Esophagus squamous epithelium (tissue), 5 donors: ENCODE measurements at regions not wholly inside any gene's neighbourhood (a gene's known extent, or its start where the extent isn't known, plus 50 kb on each side); places are given as distances from the start of the nearest gene placed in this dataset.

Source experiments
- DNase-seq: peaks from one replicate; lab custom pipeline; 2025; lab: John Stamatoyannopoulos, UW
- H3K27ac ChIP-seq, 4 donors: fragments of 200-600 bp; sonication (generic); one replicate each; pipeline ENCODE4 v1.5.1; 2016 to 2019; ENCODE audit warnings: mild to moderate bottlenecking in 1 of 4
- H3K27me3 ChIP-seq, 4 donors: fragments of 200-600 bp; sonication (generic); 1 replicate in 3 of 4; 2 replicates in 1 of 4; pipeline versions ENCODE4 v1.5.1 to v1.6.0; 2017 to 2021; ENCODE audit warnings: antibody characterized with exemption in 1 of 4
- H3K36me3 ChIP-seq, 3 donors: fragments of 200-600 bp; sonication (generic); one replicate each; pipeline ENCODE4 v1.5.1; 2016 to 2019
- H3K4me1 ChIP-seq, 3 donors: fragments of 200-600 bp; sonication (generic); one replicate each; pipeline ENCODE4 v1.5.1; 2017 to 2019
- H3K4me3 ChIP-seq, 4 donors: fragments of 200-600 bp; sonication (generic); 1 replicate in 3 of 4; 2 replicates in 1 of 4; pipeline ENCODE4 v1.5.1; 2016 to 2019; ENCODE audit warnings: mild to moderate bottlenecking in 2 of 4, moderate library complexity in 1 of 4
- H3K9me3 ChIP-seq, 3 donors: fragments of 200-600 bp; sonication (generic); one replicate each; pipeline ENCODE4 v1.5.1; 2016 to 2019
- POLR2A ChIP-seq, 4 donors: fragments of 450-650 bp; IDR thresholded peaks; one replicate each; pipeline ENCODE4 v1.6.1; 2017; ENCODE audit warnings: antibody characterized with exemption in 4 of 4, mild to moderate bottlenecking in 4 of 4, moderate library complexity in 3 of 4
- WGBS, 2 donors: methylation state at CpG; one replicate each; pipeline ENCODE4 v1.1.5; 2018; 5-methylcytosine and 5-hydroxymethylcytosine counted together
- intact Hi-C: fragments of 100-400 bp; cut with DNase I; formaldehyde crosslinking; loops from one replicate; pipeline ENCODE4 v1.15.0; 2022
- TF ChIP-seq, protein P1 (sequence below), 6 experiments: fragments of 450-650 bp in 4 of 6; fragments of 200-600 bp in 2 of 6; sonication (generic) in 2 of 6; IDR thresholded peaks; one replicate each; pipeline ENCODE4 v1.5.1; 2016 to 2019; ENCODE audit warnings: antibody characterized with exemption in 6 of 6, mild to moderate bottlenecking in 4 of 6, moderate library complexity in 4 of 6
- donor health status: DM: yes; HTN: yes; CAD: no.

DNA sequence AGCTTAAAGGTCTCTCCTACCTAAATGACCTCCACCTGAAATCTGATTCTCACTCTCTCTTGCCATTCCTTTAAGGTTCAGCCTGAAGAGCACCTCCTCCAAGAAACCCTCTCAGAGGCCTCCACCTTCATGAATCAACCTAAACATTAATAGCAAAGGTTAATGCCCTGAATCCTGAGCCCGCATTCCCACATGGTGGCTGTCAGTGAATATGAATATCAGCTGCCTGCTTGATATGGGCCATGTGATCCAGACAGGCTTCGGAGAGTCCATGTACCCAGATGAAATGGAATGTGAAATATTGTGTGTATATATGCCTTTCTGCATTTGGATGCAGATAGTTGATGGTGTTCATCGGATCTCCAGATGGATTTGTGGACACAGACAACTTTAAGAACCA lies 317.5 kb downstream of the TOX3 start:
- WGBS, 2 donors: 67 to 79% methylated on average over 3 of the region's 3 CpGs
- no peaks in the 10 kb centered on the region for H3K9me3 ChIP-seq
- no peak overlapping the region for H3K4me3 ChIP-seq
- no peak for DNase-seq
- intact Hi-C loops: no loop called here
- H3K36me3 ChIP-seq: no peaks in the 10 kb centered on the region
- no peak overlapping the region for H3K27ac ChIP-seq
- no peaks in the 10 kb centered on the region for H3K27me3 ChIP-seq
- TF ChIP-seq POLR2A (IDR thresholded peaks at IDR 0.05): no peak
- TF ChIP-seq, protein P1, sequence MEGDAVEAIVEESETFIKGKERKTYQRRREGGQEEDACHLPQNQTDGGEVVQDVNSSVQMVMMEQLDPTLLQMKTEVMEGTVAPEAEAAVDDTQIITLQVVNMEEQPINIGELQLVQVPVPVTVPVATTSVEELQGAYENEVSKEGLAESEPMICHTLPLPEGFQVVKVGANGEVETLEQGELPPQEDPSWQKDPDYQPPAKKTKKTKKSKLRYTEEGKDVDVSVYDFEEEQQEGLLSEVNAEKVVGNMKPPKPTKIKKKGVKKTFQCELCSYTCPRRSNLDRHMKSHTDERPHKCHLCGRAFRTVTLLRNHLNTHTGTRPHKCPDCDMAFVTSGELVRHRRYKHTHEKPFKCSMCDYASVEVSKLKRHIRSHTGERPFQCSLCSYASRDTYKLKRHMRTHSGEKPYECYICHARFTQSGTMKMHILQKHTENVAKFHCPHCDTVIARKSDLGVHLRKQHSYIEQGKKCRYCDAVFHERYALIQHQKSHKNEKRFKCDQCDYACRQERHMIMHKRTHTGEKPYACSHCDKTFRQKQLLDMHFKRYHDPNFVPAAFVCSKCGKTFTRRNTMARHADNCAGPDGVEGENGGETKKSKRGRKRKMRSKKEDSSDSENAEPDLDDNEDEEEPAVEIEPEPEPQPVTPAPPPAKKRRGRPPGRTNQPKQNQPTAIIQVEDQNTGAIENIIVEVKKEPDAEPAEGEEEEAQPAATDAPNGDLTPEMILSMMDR (IDR thresholded peaks at IDR 0.05): no peak
- H3K4me1 ChIP-seq: no peaks in the 10 kb centered on the region

DNA sequence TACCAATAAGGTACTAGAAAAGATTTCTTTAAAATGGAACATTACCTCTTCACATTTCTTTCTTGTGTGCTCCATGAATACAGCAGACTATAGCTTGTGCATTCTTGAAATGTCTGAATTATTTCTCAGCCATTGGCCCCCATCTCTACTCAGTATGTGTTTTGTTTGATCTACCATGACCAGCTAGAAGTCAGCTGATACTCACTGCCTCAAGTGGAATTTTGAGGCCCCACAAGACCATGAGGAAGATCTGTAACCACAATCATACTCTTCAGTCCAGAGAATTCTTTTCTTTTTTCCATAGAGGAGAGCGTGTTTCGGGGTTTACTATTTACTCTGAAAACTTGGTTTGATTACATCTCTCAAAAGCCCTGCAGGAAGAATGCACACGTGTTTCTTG lies 319.1 kb downstream of the TOX3 start:
- 61 to 80% methylated on average over 3 of the region's 3 CpGs for WGBS, 2 donors
- H3K4me1 ChIP-seq: no peaks in the 10 kb centered on the region

DNA sequence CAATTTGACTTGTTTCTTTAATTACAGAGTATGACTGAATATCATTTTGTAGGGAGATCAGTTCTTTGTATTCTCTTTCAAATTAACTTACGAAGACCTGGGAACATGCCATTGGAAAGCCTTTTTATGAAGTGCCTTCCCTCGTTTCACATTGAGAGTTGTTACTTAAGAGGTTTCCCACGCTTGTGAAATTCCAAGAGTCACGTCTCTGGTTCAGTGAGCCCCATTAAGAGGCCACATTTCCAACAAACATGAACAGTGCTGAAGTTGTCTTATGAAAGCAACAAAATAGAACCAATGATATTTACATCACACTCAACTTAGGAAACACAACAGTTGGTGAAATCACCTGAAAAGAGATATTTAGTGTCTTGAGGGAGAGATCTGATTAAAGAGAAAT lies 334.1 kb downstream of the TOX3 start:
- intact Hi-C loops: no loop called here

More for the DNA sequence above, 319.1 kb downstream of the TOX3 start:
- H3K27me3 ChIP-seq: no peaks in the 10 kb centered on the region
- H3K27ac ChIP-seq: no peak overlapping the region
- H3K4me3 ChIP-seq: no peak overlapping the region
- no peaks in the 10 kb centered on the region for H3K36me3 ChIP-seq
- intact Hi-C loops: no loop called here
- TF ChIP-seq POLR2A (IDR thresholded peaks at IDR 0.05): no peak
- TF ChIP-seq, protein P1 (IDR thresholded peaks at IDR 0.05): no peak
- no peaks in the 10 kb centered on the region for H3K9me3 ChIP-seq
- DNase-seq: no peak

DNA sequence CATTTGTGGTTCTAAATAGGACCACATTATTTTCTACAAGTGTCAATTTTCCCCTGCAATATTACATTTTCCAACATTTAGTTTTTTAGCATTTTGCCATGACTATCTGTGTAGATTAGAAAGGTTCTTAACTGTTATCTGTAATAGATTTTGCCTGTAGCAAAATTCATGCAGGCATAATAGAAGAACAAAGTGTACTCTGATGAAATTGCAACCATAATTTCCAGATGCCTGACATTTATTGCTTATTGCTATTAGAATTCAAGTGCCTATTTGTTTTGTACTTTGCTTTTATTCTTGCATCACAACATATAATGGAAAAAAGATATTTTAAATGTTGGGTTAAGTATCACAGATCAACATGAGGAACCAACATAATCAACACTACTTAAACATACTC lies 337.7 kb downstream of the TOX3 start:
- intact Hi-C loops: no loop called here
- no peak overlapping the region for H3K27ac ChIP-seq

More for the DNA sequence above, 334.1 kb downstream of the TOX3 start:
- H3K36me3 ChIP-seq: no peaks in the 10 kb centered on the region
- no peaks in the 10 kb centered on the region for H3K27me3 ChIP-seq
- no peak overlapping the region for H3K27ac ChIP-seq
- H3K4me1 ChIP-seq: no peaks in the 10 kb centered on the region
- no peaks in the 10 kb centered on the region for H3K9me3 ChIP-seq
- WGBS, 2 donors: 70 to 72% methylated on average over 4 of the region's 4 CpGs
- no peak overlapping the region for H3K4me3 ChIP-seq
- DNase-seq: no peak
- TF ChIP-seq, protein P1 (IDR thresholded peaks at IDR 0.05): no peak
- no peak for TF ChIP-seq POLR2A (IDR thresholded peaks at IDR 0.05)

DNA sequence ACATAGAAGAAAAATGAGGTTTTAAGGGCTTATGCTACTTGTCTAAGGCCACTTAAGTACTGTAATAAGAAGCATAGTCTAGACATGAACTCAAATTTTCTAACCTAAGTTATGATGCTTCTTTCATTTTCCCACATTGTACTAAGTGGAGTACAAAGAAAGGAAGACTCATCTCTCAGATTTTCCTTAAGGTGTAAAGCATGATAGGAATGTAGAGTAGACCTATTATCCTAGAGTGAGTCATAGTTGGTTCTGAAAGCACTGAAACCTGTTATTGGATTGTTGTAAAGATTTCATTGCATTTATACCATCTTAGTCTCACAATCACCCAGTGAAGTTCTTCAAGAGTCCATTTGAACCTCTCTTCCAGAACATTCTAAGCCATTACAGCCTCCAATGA lies 343.8 kb downstream of the TOX3 start:
- DNase-seq: no peak

More for the DNA sequence above, 337.7 kb downstream of the TOX3 start:
- no peaks in the 10 kb centered on the region for H3K9me3 ChIP-seq
- TF ChIP-seq, protein P1 (IDR thresholded peaks at IDR 0.05): no peak
- TF ChIP-seq POLR2A (IDR thresholded peaks at IDR 0.05): no peak
- no peaks in the 10 kb centered on the region for H3K36me3 ChIP-seq
- no peaks in the 10 kb centered on the region for H3K27me3 ChIP-seq
- H3K4me3 ChIP-seq: no peak overlapping the region
- DNase-seq: no peak
- no peaks in the 10 kb centered on the region for H3K4me1 ChIP-seq

More for the DNA sequence above, 343.8 kb downstream of the TOX3 start:
- Histone ChIP-seq H3K4me3 (no peak overlapping the region), H3K27me3 (no peaks in the 10 kb centered on the region), H3K4me1 (no peaks in the 10 kb centered on the region), H3K36me3 (no peaks in the 10 kb centered on the region), H3K27ac (no peak overlapping the region), H3K9me3 (no peaks in the 10 kb centered on the region)
- no peak for TF ChIP-seq POLR2A (IDR thresholded peaks at IDR 0.05)
- TF ChIP-seq, protein P1 (IDR thresholded peaks at IDR 0.05): no peak
- intact Hi-C loops: no loop called here
